Stimulated activated CD4-positive, alpha-beta T cell treated with anti-CD3 and anti-CD28 coated beads, Interleukin-12 subunit alpha, Interleukin-12 subunit beta, amount 100 ng/mL, for 48 hours (primary cell): ENCODE measurements at regions not wholly inside any gene's neighbourhood (a gene's known extent, or its start where the extent isn't known, plus 50 kb on each side); places are given as distances from the start of the nearest gene placed in this dataset.

Source experiments
- DNase-seq, 3 donors: peaks; one replicate each; pipeline ENCODE4 v3.0.0-alpha.2; 2020; ENCODE audit warnings: low read depth in 2 of 3, low spot score in 1 of 3

DNA sequence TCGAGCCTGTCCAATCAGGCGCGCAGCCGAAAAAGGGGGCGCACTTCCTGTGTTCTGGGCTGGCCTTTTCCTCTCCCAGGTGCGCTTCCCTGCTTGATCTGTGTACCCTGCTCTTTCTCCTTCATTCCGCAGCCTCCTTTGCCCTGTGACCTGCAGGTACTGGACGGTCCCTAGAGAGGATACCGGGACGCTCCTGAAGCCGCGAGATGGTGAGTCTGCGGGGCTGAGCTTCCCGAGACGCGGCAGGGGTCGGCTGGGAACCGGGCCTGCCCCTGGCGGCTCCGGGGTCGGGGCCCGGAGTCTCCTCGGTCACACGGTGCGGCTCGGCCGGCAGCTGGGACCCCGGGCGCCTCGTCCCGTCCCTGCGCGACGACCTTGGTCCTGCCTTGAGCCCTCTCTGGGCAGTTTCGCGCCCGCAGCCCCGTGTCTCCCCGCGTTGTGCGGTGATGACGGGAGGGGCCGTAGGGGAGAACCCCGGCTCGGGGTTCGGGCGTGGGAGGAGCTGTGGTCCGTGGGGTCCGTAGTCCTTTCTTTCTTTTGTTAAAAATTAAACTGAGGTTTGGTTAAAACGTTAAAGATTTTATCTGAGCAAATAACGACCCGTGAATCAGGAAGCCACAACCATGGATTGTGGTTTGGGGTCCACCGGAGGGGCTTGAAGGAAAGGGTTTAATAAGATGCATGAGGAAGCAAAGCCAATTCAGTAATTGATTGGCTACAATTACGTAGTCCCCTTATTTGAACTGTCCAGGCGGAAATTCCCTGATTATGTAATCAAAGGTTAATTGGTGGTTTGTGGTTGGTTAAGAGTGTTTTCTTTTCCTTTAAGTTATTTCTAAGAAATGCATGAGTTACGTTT, 172.8 kb upstream of the ZNF267 start:
- peak; percentile 9 to 78 (median 69) for DNase-seq

DNA sequence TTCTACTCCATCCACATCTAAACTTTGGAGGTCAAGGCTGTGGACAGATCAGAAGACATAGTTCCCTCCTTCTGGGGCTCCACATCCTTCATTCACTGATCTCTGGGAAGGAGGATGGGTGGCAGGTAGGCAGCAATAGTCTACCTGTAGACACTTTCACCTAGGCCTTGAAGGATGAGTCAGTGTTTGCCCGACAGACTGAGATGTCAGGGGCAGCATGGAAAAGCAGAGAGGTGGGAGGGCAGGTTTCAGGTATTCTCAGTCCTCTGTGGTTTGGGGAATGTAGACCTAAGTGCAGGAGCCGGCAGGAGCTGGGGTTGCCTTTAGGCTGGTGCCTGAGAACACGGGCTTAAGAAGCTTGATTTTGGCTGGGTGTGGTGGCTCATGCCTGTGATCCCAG, 171.9 kb upstream of the ZNF267 start:
- DNase-seq: no peak

- DNase-seq: no peak
Observed at GRCh38 chr16:31702796-31703195, 170.8 kb upstream of the ZNF267 start.

- DNase-seq: no peak
Observed at GRCh38 chr16:31703526-31704128, 170.0 kb upstream of the ZNF267 start.

- no peak for DNase-seq
Observed at GRCh38 chr16:31704138-31704537, 169.5 kb upstream of the ZNF267 start.

GRCh38 chr16:31705371-31705770, 168.2 kb upstream of the ZNF267 start:
- no peak for DNase-seq

DNA sequence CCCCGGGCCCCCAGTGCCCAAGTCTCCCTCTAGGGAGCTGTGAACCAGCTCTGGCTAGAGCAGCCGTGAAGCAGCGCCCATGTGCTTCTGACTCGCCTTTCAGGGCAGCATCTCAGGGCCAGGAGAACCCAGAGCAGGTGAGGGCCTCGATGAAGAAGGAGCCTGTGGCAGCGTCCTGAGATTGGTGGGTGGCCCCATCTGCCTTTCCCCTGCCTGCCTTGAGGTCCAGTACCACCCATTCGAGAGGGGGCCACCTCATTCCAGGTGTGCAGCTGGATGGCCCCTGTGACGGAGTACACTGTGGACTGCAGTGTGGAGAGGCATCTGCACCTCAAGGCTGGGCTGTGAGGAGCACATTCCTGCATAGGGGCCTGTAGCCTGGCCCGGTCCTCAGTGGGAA, 167.3 kb upstream of the ZNF267 start:
- no peak for DNase-seq

DNA sequence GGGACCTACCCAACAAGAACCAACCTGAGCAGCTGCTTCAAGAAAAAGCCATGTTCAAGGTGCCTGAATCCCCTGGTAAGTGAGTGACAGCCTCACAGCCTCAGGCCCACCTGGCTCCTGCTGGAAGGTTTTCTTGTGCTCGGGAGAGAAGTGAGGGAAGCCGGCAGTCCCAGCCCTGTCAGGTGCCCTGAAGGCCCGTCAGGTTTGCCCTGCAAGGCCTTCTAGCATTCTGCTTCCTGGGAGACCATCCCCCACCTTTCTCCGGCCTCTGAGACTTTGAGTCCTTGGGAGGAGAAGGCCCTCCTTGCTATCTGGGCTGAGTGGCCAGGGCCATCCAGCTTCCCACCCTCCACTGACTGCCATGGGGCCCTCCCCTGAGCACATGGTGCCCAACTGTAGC, 166.7 kb upstream of the ZNF267 start:
- no peak for DNase-seq

- DNase-seq: no peak
Observed at GRCh38 chr16:31707743-31708335, 165.8 kb upstream of the ZNF267 start.

GRCh38 chr16:31708348-31708747, 165.3 kb upstream of the ZNF267 start:
- DNase-seq: no peak

GRCh38 chr16:31709181-31709580, 164.4 kb upstream of the ZNF267 start:
- DNase-seq: no peak

DNA sequence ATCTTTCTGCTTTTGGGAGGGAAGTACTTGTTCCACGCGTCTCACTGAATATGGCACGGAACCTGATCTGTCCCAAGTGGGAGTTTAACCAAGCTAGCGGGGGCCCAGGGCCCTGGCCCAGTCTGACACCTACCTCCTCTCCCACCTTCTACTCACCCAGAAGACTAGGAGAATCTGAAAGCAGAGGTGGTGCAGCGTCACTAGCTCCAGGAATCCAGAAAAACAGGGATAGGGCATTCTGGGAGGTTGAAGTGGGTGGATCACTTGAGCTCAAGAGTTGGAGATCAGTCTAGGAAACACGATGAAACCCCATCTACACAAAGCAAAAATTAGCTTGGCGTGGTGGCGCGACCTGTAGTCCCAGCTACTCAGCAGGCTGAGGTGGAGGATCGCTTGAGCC, 163.5 kb upstream of the ZNF267 start:
- no peak for DNase-seq

DNA sequence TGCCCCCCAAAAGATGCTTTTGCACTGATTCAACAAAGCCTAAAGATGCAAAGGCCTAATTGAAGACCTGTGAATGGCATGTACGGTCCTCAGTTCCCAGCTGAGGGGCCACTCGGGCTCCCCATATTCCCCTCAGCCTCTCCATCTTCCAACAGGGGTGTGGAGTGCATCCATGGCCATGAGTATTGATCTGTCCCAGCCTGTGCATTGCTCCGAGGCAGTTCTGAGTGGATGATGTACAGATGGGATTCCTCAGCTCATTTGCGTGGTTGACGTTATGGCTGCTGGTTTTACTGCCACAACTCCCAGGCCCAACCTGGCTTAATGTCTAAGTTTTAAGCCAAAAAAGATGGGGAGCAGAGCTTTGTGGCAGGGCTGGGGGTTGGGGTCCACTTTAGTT, 162.7 kb upstream of the ZNF267 start:
- no peak for DNase-seq

GRCh38 chr16:31711344-31711845, 162.2 kb upstream of the ZNF267 start:
- no peak for DNase-seq

DNA sequence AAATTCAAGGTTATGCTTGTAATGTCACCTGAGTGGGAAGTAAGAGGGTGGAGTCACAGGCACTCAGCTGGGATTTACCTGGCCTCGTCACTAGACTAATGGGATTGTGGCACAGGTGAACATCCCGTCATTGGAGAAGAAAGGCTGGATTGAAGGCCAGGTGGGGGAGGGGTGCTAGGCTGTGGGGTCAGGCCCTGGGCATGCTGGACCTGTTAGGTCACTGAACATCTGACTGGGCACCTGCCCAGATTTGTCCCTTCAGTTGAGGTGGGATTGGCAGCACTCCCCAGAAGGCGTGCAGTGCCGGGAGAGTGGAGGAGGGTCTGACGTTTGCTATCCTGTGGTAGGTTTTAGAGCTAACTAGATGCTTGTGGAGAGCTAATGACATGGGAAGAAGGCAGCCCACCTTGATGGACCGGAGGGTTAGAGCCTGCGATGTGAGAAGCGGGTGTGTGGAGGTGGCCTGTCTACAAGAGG, 161.5 kb upstream of the ZNF267 start:
- no peak for DNase-seq

GRCh38 chr16:31713071-31713944, 160.3 kb upstream of the ZNF267 start:
- DNase-seq: peak; percentile 85 to 88 (median 86)

- DNase-seq: no peak
Observed at GRCh38 chr16:31713945-31714902, 159.4 kb upstream of the ZNF267 start.

GRCh38 chr16:31714903-31715504, 158.6 kb upstream of the ZNF267 start:
- peak in 1 of 3 donors; percentile 16 for DNase-seq

- DNase-seq: no peak
Observed at GRCh38 chr16:31715915-31716314, 157.7 kb upstream of the ZNF267 start.
